ENCODE measurements at regions not wholly inside any gene's neighbourhood (a gene's known extent, or its start where the extent isn't known, plus 50 kb on each side); places are given as distances from the start of the nearest gene placed in this dataset.

DNA sequence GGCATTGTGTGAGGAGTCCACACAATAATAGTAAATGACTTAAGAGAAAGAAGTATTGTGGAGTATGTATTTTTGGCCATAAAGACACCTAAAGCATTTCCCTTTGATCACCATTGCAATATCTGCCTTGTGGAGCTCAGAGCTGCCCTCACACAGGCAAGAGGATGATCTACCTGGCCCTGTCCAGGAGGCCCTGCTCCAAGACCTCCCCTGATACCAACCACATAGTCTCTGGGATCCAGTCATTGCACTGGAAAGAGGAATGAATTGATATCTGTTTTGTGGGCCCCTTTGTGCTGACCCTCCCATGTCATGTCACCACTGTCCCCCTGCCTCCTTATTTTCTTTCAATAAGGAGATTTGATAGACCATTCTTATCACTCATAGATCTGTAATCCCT lies 430.6 kb upstream of the TNP1 start:
- TF ChIP-seq, protein P1, sequence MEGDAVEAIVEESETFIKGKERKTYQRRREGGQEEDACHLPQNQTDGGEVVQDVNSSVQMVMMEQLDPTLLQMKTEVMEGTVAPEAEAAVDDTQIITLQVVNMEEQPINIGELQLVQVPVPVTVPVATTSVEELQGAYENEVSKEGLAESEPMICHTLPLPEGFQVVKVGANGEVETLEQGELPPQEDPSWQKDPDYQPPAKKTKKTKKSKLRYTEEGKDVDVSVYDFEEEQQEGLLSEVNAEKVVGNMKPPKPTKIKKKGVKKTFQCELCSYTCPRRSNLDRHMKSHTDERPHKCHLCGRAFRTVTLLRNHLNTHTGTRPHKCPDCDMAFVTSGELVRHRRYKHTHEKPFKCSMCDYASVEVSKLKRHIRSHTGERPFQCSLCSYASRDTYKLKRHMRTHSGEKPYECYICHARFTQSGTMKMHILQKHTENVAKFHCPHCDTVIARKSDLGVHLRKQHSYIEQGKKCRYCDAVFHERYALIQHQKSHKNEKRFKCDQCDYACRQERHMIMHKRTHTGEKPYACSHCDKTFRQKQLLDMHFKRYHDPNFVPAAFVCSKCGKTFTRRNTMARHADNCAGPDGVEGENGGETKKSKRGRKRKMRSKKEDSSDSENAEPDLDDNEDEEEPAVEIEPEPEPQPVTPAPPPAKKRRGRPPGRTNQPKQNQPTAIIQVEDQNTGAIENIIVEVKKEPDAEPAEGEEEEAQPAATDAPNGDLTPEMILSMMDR (IDR thresholded peaks at IDR 0.05) = no peak
- no peak for TF ChIP-seq POLR2A (IDR thresholded peaks at IDR 0.05)

All from uterus (tissue), 2 donors.